Karpas-422 (cell line): ENCODE measurements at regions not wholly inside any gene's neighbourhood (a gene's known extent, or its start where the extent isn't known, plus 50 kb on each side); places are given as distances from the start of the nearest gene placed in this dataset.

Source experiments
- DNase-seq: peaks from one replicate; pipeline ENCODE4 v3.0.0-alpha.2; 2015
- H2AFZ ChIP-seq: fragments of 200-600 bp; sonication (generic); 2 replicates; pipeline ENCODE4 v1.6.1; 2014; ENCODE audit warnings: antibody characterized with exemption, low read length, mixed read lengths
- H3K27ac ChIP-seq: fragments of 200-600 bp; sonication (generic); 2 replicates; pipeline ENCODE4 v1.5.1; 2014; ENCODE audit warnings: mild to moderate bottlenecking, low read length, moderate library complexity
- H3K27me3 ChIP-seq: fragments of 200-600 bp; sonication (generic); 2 replicates; pipeline ENCODE4 v1.6.1; 2014; ENCODE audit warnings: low read length, mixed read lengths
- H3K36me3 ChIP-seq: fragments of 200-600 bp; sonication (generic); 2 replicates; pipeline ENCODE4 v1.6.1; 2014; ENCODE audit warnings: low read length, mixed read lengths; ENCODE audit not compliant: insufficient read depth
- H3K4me1 ChIP-seq: fragments of 200-600 bp; sonication (generic); 2 replicates; pipeline ENCODE4 v1.6.1; 2014; ENCODE audit warnings: mild to moderate bottlenecking, low read length, mixed read lengths
- H3K4me2 ChIP-seq: fragments of 200-600 bp; sonication (generic); 2 replicates; pipeline ENCODE4 v1.6.1; 2014; ENCODE audit warnings: low read length, low read depth, mild to moderate bottlenecking; ENCODE audit not compliant: poor library complexity, severe bottlenecking
- H3K4me3 ChIP-seq: fragments of 200-600 bp; sonication (generic); 2 replicates; pipeline ENCODE4 v1.5.1; 2014; ENCODE audit warnings: mild to moderate bottlenecking, antibody characterized with exemption, low read length, mixed read lengths
- H3K79me2 ChIP-seq: fragments of 200-600 bp; sonication (generic); 2 replicates; pipeline ENCODE4 v1.6.1; 2014; ENCODE audit warnings: mild to moderate bottlenecking, low read length, mixed read lengths
- H3K9ac ChIP-seq: fragments of 200-600 bp; sonication (generic); 2 replicates; pipeline ENCODE4 v1.6.0; 2014; ENCODE audit warnings: low read length
- H3K9me2 ChIP-seq: fragments of 200-600 bp; sonication (generic), shearing (Covaris generic); replicated peaks from 2 replicates; pipeline ENCODE4 v1.6.0; 2014; ENCODE audit warnings: mild to moderate bottlenecking, low read length, moderate library complexity; ENCODE audit not compliant: insufficient read depth
- H3K9me3 ChIP-seq: fragments of 300-700, 200-600 bp; sonication (generic); 2 replicates; pipeline ENCODE4 v1.6.1; 2014; ENCODE audit warnings: low read length, mixed read lengths
- H4K20me1 ChIP-seq: fragments of 200-600 bp; sonication (generic); 2 replicates; pipeline ENCODE4 v1.6.1; 2014; ENCODE audit warnings: mild to moderate bottlenecking, antibody characterized with exemption, low read length, low read depth; ENCODE audit not compliant: insufficient read depth

DNA sequence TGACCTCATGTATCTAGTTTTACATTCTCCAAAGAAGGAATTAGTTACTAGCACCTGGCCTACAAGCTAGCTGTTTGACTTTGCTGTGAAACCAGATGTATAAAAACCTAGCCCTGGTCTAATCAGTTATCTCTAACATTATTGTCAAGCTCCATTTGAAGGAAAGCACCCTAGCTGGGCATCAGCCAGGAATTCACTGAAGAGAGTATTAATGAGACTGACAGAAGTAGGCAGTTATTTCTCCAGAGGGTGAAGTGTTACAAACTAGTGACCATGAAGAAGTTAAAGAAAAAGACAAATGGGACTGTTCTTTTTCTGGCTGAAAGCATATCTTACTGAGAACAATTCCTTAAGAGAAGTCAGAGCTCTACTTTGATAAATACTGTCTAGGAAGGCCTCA, 2529.3 kb upstream of the PCDH20 start:
- Histone ChIP-seq H4K20me1 (no peaks in the 10 kb centered on the region), H3K9ac (no peak overlapping the region), H3K4me1 (peaks cover 2% of the 10 kb centered on the region; the same call in 1 of the 2 replicates), H3K36me3 (no peaks in the 10 kb centered on the region), H3K9me2 (no peaks in the 10 kb centered on the region), H2AFZ (no peak overlapping the region), H3K4me3 (no peak overlapping the region), H3K4me2 (no peak overlapping the region), H3K27ac (no peak overlapping the region), H3K9me3 (no peaks in the 10 kb centered on the region), H3K79me2 (no peaks in the 10 kb centered on the region), H3K27me3 (no peaks in the 10 kb centered on the region)
- DNase-seq, result no peak

DNA sequence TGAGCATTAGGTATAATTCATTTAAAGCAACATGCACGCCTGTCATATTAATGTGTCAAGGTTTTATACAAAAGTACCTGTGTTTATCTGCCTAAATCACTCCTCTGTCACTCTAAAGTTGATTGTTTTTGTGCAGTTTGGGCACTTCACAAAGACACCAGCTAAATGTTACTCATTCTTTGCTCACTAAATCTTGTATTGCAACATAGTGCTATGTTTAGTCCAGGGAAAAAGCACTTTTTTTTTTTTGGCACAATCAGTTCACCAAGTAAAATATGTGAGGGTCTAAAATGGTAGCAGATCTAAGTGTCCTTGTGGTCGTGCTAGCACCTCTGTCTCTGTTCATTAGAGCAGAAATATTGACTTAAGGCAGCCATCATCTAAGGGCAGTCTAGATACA, 2526.7 kb upstream of the PCDH20 start:
- Histone ChIP-seq H3K4me1 (peaks cover 2% of the 10 kb centered on the region; the same call in 1 of the 2 replicates), H2AFZ (peak overlapping the region; percentile 32; the same call in 1 of the 2 replicates), H3K9me3 (no peaks in the 10 kb centered on the region), H3K4me2 (no peak overlapping the region), H3K9me2 (no peaks in the 10 kb centered on the region), H3K27ac (no peak overlapping the region), H3K79me2 (no peaks in the 10 kb centered on the region), H4K20me1 (no peaks in the 10 kb centered on the region), H3K4me3 (no peak overlapping the region), H3K27me3 (no peaks in the 10 kb centered on the region), H3K36me3 (no peaks in the 10 kb centered on the region), H3K9ac (no peak overlapping the region)
- no peak for DNase-seq

DNA sequence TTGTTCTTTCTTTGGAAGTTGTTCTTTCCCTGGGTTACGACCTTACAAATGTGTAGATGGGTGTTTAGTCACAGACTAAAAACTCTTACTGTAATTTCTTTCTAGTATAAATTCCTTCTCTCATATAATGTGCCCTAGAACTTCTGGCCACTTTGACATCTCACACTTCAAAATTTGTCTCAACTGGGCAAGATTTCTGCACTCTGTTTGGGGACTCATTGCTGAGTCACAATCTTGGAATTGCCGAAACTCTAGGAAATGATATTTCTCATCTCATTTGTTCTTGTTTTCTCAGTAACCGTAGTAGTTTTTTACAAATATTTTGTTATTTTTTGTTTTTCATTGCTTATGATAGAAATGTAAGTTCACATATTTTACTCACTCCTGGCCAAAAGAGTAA, 2523.2 kb upstream of the PCDH20 start:
- H2AFZ ChIP-seq, result no peak overlapping the region
- H3K27me3 ChIP-seq, result no peaks in the 10 kb centered on the region
- no peaks in the 10 kb centered on the region for H3K36me3 ChIP-seq
- no peak for DNase-seq
- H3K4me1 ChIP-seq, result no peaks in the 10 kb centered on the region
- no peak overlapping the region for H3K4me3 ChIP-seq
- H3K9me2 ChIP-seq, result no peaks in the 10 kb centered on the region
- 0 out of 2 replicates have a peak, but pooled peaks cover 3% of the 10 kb centered on the region for H3K9me3 ChIP-seq
- no peaks in the 10 kb centered on the region for H3K79me2 ChIP-seq
- H3K4me2 ChIP-seq, result no peak overlapping the region
- no peak overlapping the region for H3K27ac ChIP-seq
- H3K9ac ChIP-seq, result no peak overlapping the region
- no peaks in the 10 kb centered on the region for H4K20me1 ChIP-seq

DNA sequence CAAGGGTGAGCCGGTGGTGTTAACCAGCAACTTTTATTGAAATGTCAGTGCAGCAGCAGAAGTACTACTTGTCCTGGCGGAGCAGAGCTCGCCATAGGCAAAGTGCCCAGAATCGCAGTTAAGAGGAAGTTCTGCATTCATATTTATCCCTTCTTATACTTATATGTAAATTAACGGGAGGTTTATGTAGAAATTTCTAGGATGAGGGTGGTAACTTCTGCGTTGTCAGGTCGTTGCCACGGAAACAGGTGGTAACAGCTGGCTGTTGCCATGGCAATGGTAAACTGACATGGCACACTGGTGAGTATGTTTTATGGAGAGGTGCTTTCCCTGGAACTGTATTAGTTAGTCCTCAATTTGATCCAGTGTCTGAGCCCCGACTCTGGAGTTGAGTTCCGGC, 2494.9 kb upstream of the PCDH20 start:
- no peak for DNase-seq
- no peaks in the 10 kb centered on the region for H3K9me3 ChIP-seq
- no peaks in the 10 kb centered on the region for H3K36me3 ChIP-seq
- no peak overlapping the region for H2AFZ ChIP-seq
- H3K4me3 ChIP-seq, result no peak overlapping the region
- no peak overlapping the region for H3K4me2 ChIP-seq
- H3K4me1 ChIP-seq, result no peaks in the 10 kb centered on the region
- H3K9me2 ChIP-seq, result no peaks in the 10 kb centered on the region
- no peaks in the 10 kb centered on the region for H3K79me2 ChIP-seq
- no peak overlapping the region for H3K9ac ChIP-seq
- H3K27ac ChIP-seq, result no peak overlapping the region
- H3K27me3 ChIP-seq, result no peaks in the 10 kb centered on the region
- no peaks in the 10 kb centered on the region for H4K20me1 ChIP-seq

DNA sequence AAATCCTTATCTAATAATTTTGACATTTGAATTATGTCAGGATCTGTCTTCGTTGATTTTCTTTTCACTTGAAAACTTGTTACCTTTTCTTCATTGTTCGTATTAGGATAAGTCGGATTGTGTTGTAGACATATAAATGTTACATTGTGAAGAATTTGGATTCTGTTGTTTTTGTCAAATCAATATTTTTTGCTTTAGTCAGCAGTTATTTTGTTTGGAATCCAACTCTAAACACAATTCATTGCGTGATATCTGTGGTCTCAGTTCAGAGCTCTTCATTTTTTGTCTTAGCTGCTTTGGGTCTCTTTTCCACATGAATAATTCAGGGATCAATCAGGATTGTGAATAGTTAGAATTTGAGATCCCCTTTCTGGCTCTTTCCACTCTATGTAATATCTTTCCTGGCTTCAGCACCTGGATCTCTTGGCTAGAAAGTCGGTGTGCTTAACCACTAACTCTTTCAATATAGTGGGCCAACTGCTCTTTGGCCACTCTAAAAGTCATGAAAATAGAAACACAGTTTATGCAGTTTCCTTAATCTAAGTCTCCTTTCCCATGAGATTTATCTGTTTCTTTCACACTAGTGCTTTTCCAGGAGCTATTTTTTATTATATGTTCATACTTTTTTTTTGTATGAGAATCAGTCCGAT, 2494.2 kb upstream of the PCDH20 start:
- no peak overlapping the region for H3K27ac ChIP-seq
- no peaks in the 10 kb centered on the region for H4K20me1 ChIP-seq
- no peaks in the 10 kb centered on the region for H3K9me3 ChIP-seq
- H3K4me2 ChIP-seq, result no peak overlapping the region
- DNase-seq, result no peak
- no peaks in the 10 kb centered on the region for H3K79me2 ChIP-seq
- no peaks in the 10 kb centered on the region for H3K9me2 ChIP-seq
- no peak overlapping the region for H2AFZ ChIP-seq
- H3K4me1 ChIP-seq, result no peaks in the 10 kb centered on the region
- H3K4me3 ChIP-seq, result no peak overlapping the region
- no peaks in the 10 kb centered on the region for H3K27me3 ChIP-seq
- H3K9ac ChIP-seq, result no peak overlapping the region
- H3K36me3 ChIP-seq, result no peaks in the 10 kb centered on the region

DNA sequence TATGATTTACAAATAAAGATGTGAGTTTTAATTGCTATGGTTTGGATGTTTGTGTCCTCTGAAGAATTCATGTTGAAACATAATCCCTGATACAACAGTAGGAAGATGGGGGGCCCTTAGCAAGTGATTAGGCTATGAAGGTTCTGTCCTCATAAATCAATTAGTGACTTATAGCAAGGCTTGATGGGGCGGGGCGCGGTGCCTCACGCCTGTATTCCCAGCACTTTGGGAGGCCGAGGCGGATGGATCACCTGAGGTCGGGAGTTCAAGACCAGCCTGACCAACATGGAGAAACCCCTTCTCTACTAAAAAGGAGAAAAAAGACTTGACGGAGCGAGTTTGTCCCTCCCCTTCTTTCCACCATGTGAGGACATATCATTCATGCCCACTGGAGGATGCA, 2486.5 kb upstream of the PCDH20 start:
- H4K20me1 ChIP-seq, result no peaks in the 10 kb centered on the region
- H3K4me3 ChIP-seq, result no peak overlapping the region
- H3K9me2 ChIP-seq, result no peaks in the 10 kb centered on the region
- no peak overlapping the region for H3K27ac ChIP-seq
- DNase-seq, result no peak
- no peak overlapping the region for H3K9ac ChIP-seq
- H3K27me3 ChIP-seq, result no peaks in the 10 kb centered on the region
- H3K36me3 ChIP-seq, result no peaks in the 10 kb centered on the region
- H3K9me3 ChIP-seq, result no peaks in the 10 kb centered on the region
- no peak overlapping the region for H2AFZ ChIP-seq
- no peak overlapping the region for H3K4me2 ChIP-seq
- no peaks in the 10 kb centered on the region for H3K4me1 ChIP-seq
- H3K79me2 ChIP-seq, result no peaks in the 10 kb centered on the region

DNA sequence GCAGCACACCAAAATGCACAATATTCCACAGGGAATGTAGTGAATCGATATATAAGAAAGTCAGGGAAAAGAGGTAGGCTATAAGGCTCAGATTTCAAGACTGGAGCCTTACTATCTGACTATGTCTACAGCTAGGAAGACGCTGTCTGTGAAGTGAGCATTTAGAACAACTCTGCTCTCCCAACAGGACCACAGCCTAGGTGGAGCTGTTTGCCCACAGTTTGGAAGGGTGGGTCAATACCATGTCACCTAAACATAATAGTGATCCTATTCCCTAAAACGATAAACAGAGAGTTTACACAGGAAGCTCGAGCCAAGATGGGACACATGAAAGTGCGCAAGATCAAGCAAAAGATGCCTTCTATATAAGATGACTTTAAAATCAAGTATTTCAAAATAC, 2486.0 kb upstream of the PCDH20 start:
- Histone ChIP-seq H3K4me2 (no peak overlapping the region), H3K9me2 (no peaks in the 10 kb centered on the region), H3K27ac (no peak overlapping the region), H2AFZ (no peak overlapping the region; the same call in 1 of the 2 replicates), H3K79me2 (no peaks in the 10 kb centered on the region), H3K4me1 (no peaks in the 10 kb centered on the region), H3K9ac (no peak overlapping the region), H3K27me3 (no peaks in the 10 kb centered on the region), H3K9me3 (no peaks in the 10 kb centered on the region), H3K36me3 (no peaks in the 10 kb centered on the region), H4K20me1 (no peaks in the 10 kb centered on the region), H3K4me3 (no peak overlapping the region)
- DNase-seq, result no peak

DNA sequence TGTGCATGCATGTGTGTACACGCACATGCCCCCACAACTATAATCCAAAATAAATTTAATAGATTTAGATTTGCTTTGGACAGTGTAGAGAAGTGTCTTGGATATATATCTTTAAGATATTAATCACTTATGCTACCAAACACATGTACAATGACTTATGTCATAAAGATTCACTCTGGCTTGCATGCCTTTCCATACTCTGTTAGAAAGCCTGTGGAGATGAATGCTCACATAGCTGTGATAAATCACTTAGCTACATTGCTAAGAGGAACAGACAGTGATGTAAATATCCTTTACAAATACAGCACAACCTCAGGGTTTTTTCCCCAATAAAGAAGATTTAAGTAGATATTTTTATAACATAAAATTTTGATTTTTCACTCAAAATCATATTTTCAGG, 2484.8 kb upstream of the PCDH20 start:
- no peaks in the 10 kb centered on the region for H3K27me3 ChIP-seq
- DNase-seq, result no peak
- H3K4me3 ChIP-seq, result no peak overlapping the region
- H3K36me3 ChIP-seq, result no peaks in the 10 kb centered on the region
- H3K79me2 ChIP-seq, result no peaks in the 10 kb centered on the region
- H3K9ac ChIP-seq, result no peak overlapping the region
- no peak overlapping the region for H2AFZ ChIP-seq
- H4K20me1 ChIP-seq, result no peaks in the 10 kb centered on the region
- no peak overlapping the region for H3K4me2 ChIP-seq
- no peaks in the 10 kb centered on the region for H3K9me2 ChIP-seq
- H3K9me3 ChIP-seq, result no peaks in the 10 kb centered on the region
- no peak overlapping the region for H3K27ac ChIP-seq
- H3K4me1 ChIP-seq, result no peaks in the 10 kb centered on the region
